Parathyroid adenoma (tissue), 2 donors: ENCODE measurements at regions not wholly inside any gene's neighbourhood (a gene's known extent, or its start where the extent isn't known, plus 50 kb on each side); places are given as distances from the start of the nearest gene placed in this dataset.
"Not testable (repeated sequence)": the region's sequence is repeated elsewhere in the genome, so short reads cannot be mapped to it uniquely, and the experiment has no call there.

Experiments
- H2AFZ ChIP-seq: fragments of 300-600 bp; sonication (generic); one replicate; pipeline ENCODE4 v1.7.0; 2017; ENCODE audit warnings: antibody characterized with exemption, mild to moderate bottlenecking
- H3K27ac ChIP-seq: fragments of 300-600 bp; sonication (generic); one replicate; pipeline ENCODE4 v1.7.0; 2017
- H3K27me3 ChIP-seq: fragments of 300-600 bp; sonication (generic); one replicate; pipeline ENCODE4 v1.7.0; 2017; ENCODE audit warnings: low read length; ENCODE audit not compliant: control insufficient read depth, insufficient read depth
- H3K36me3 ChIP-seq: fragments of 300-600 bp; sonication (generic); one replicate; pipeline ENCODE4 v1.7.0; 2017; ENCODE audit warnings: low read length; ENCODE audit not compliant: control insufficient read depth, insufficient read depth
- H3K4me1 ChIP-seq: fragments of 300-600 bp; sonication (generic); one replicate; pipeline ENCODE4 v1.7.0; 2017; ENCODE audit warnings: control low read depth
- H3K4me2 ChIP-seq: fragments of 300-600 bp; sonication (generic); one replicate; pipeline ENCODE4 v1.7.0; 2017; ENCODE audit warnings: low read length
- H3K4me3 ChIP-seq: fragments of 300-600 bp; sonication (generic); one replicate; pipeline ENCODE4 v1.7.0; 2017; ENCODE audit warnings: low read depth, low read length
- H3K79me2 ChIP-seq: fragments of 300-600 bp; sonication (generic); one replicate; pipeline ENCODE4 v1.7.0; 2017; ENCODE audit warnings: control low read depth
- H3K9ac ChIP-seq: fragments of 300-600 bp; sonication (generic); one replicate; pipeline ENCODE4 v1.7.0; 2017; ENCODE audit warnings: mild to moderate bottlenecking
- H3K9me3 ChIP-seq: fragments of 300-600 bp; sonication (generic); one replicate; pipeline ENCODE4 v1.7.0; 2017; ENCODE audit warnings: low read length; ENCODE audit not compliant: control insufficient read depth
- CTCF ChIP-seq: fragments of 300-600 bp; sonication (generic); IDR thresholded peaks from one replicate; pipeline ENCODE4 v1.7.0; 2017; ENCODE audit warnings: antibody characterized with exemption, mild to moderate bottlenecking
- donor health status: primary hyperparathyroidism.

GRCh38 chr6:132188556-132189264 is 212.6 kb downstream of the MOXD1 start:
- TF ChIP-seq CTCF, result no peak
- Histone ChIP-seq H3K79me2 (no peaks in the 10 kb centered on the region), H3K4me3 (no peak overlapping the region), H3K9me3 (no peaks in the 10 kb centered on the region), H3K9ac (no peak overlapping the region), H3K4me1 (no peaks in the 10 kb centered on the region), H3K27me3 (no peaks in the 10 kb centered on the region), H3K4me2 (no peak overlapping the region), H2AFZ (no peak overlapping the region), H3K36me3 (no peaks in the 10 kb centered on the region), H3K27ac (no peak overlapping the region)

DNA sequence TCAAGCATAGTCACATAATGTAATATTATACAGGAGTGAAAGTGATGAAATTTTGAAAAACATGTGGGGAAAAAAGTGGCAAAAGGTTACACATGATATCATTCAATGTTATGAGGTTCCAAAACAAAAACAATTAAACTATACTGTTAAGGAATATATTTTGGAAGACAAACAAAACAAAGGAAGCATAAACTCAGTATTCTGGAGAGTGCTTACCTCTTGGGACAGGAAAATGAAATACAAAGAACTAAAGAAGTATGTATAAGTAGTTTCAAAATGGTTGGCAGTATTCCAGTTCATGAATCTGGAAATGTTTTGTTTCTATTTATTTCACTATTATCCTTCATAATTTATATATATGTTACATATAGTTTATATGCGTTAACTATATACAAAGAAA is 213.5 kb downstream of the MOXD1 start:
- H3K36me3 ChIP-seq, result no peaks in the 10 kb centered on the region
- H3K4me1 ChIP-seq, result no peaks in the 10 kb centered on the region
- H3K4me3 ChIP-seq, result no peak overlapping the region
- no peaks in the 10 kb centered on the region for H3K79me2 ChIP-seq
- H3K27ac ChIP-seq, result no peak overlapping the region
- H3K27me3 ChIP-seq, result no peaks in the 10 kb centered on the region
- H3K9me3 ChIP-seq, result no peaks in the 10 kb centered on the region
- TF ChIP-seq CTCF, result no peak
- H3K9ac ChIP-seq, result no peak overlapping the region
- H2AFZ ChIP-seq, result no peak overlapping the region
- no peak overlapping the region for H3K4me2 ChIP-seq

DNA sequence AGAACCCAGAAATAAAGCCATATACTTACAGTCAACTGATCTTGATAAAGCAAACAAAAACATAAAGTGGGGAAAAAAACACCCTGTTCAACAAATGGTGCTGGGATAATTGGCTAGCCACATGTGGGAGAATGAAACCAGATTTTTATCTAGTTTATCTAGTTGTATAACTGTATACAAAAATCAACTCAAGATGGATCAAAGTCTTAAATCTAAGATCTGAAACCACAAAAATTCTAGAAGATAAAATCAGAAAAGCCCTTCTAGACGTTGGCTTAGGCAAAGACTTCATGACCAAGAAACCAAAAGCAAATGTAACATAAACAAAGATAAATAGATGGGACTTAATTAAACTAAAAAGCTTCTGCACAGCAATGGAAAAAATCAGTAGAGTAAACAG is 216.3 kb downstream of the MOXD1 start:
- H3K36me3 ChIP-seq, H3K27ac ChIP-seq, H3K27me3 ChIP-seq, H2AFZ ChIP-seq, H3K79me2 ChIP-seq, H3K9ac ChIP-seq, H3K4me1 ChIP-seq, H3K9me3 ChIP-seq, H3K4me2 ChIP-seq, H3K4me3 ChIP-seq: not testable (repeated sequence)

GRCh38 chr6:132179955-132180354 is 221.3 kb downstream of the MOXD1 start:
- no peak overlapping the region for H3K9ac ChIP-seq
- H3K27ac ChIP-seq, result no peak overlapping the region
- no peak overlapping the region for H3K4me2 ChIP-seq
- no peaks in the 10 kb centered on the region for H3K9me3 ChIP-seq
- no peaks in the 10 kb centered on the region for H3K79me2 ChIP-seq
- no peaks in the 10 kb centered on the region for H3K4me1 ChIP-seq
- TF ChIP-seq CTCF, result no peak
- H3K27me3 ChIP-seq, result no peaks in the 10 kb centered on the region
- H2AFZ ChIP-seq, result no peak overlapping the region
- no peaks in the 10 kb centered on the region for H3K36me3 ChIP-seq
- H3K4me3 ChIP-seq, result no peak overlapping the region

DNA sequence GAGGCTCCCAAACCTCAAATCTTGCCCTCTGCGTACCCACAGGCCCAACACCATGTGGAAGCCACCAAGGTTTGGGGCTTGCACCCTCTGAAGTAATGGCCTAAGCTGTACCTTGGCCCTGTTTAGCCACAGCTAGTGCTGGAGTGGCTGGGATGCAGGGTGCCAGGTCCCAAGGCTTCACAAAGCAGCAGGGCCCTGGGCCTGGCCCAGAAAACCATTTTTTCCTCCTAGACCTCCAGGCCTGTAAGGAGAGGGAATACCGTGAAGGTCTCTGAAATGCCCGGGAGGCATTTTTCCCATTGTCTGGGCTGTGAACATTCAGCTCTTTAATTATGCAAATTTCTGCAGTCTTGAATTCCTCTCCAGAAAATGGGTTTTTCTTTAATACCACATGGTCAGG is 223.7 kb upstream of the CCN2 start:
- H3K9me3 ChIP-seq, result no peaks in the 10 kb centered on the region
- no peaks in the 10 kb centered on the region for H3K79me2 ChIP-seq
- no peak overlapping the region for H3K4me2 ChIP-seq
- H2AFZ ChIP-seq, result no peak overlapping the region
- H3K36me3 ChIP-seq, result no peaks in the 10 kb centered on the region
- no peaks in the 10 kb centered on the region for H3K4me1 ChIP-seq
- H3K9ac ChIP-seq, result no peak overlapping the region
- no peak for TF ChIP-seq CTCF
- no peaks in the 10 kb centered on the region for H3K27me3 ChIP-seq
- no peak overlapping the region for H3K4me3 ChIP-seq
- no peak overlapping the region for H3K27ac ChIP-seq
